Common myeloid progenitor, CD34-positive (primary cell): ENCODE measurements at regions not wholly inside any gene's neighbourhood (a gene's known extent, or its start where the extent isn't known, plus 50 kb on each side); places are given as distances from the start of the nearest gene placed in this dataset.

ENCODE experiments used
- CTCF ChIA-PET: fragments of 350-600 bp; sonication (Branson Sonifier 250); formaldehyde crosslinking; loops from one replicate; lab custom pipeline; 2021; ENCODE audit warnings: antibody characterized with exemption; lab: Charles Lee
- POLR2A ChIA-PET: fragments of 350-600 bp; sonication (Branson Sonifier 250); formaldehyde crosslinking; loops from one replicate; lab custom pipeline; 2021; ENCODE audit warnings: antibody characterized with exemption; lab: Charles Lee
- DNase-seq, 3 donors: peaks; one replicate each; pipeline versions ENCODE4 v3.0.0 to v3.0.0-alpha.2; 2013
- H3K27ac ChIP-seq, 2 experiments: 1 replicate in 1 of 2; 2 replicates in 1 of 2; pipeline ENCODE4 v1.7.0; 2013; ENCODE audit warnings: inconsistent platforms in 2 of 2, low read length in 2 of 2, mild to moderate bottlenecking in 2 of 2, low read depth in 1 of 2, moderate library complexity in 1 of 2; ENCODE audit not compliant: severe bottlenecking in 2 of 2, insufficient read depth in 1 of 2, poor library complexity in 1 of 2
- H3K27me3 ChIP-seq, 5 experiments: replicated peaks in 2 of 5; 1 replicate in 3 of 5; 2 replicates in 2 of 5; pipeline versions ENCODE4 v1.6.1 to v1.7.0; 2013; ENCODE audit warnings: low read length in 4 of 5, mild to moderate bottlenecking in 2 of 5, moderate library complexity in 2 of 5, inconsistent platforms in 1 of 5; ENCODE audit not compliant: insufficient read depth in 5 of 5, control insufficient read depth in 4 of 5
- H3K36me3 ChIP-seq, 4 experiments: 1 replicate in 2 of 4; 2 replicates in 2 of 4; pipeline versions ENCODE4 v1.6.1 to v1.7.0; 2013; ENCODE audit warnings: low read length in 3 of 4, control low read depth in 1 of 4, mild to moderate bottlenecking in 1 of 4; ENCODE audit not compliant: control insufficient read depth in 4 of 4, insufficient read depth in 4 of 4
- H3K4me1 ChIP-seq, 4 experiments: 1 replicate in 3 of 4; 2 replicates in 1 of 4; pipeline versions ENCODE4 v1.6.1 to v1.7.1; 2013; ENCODE audit warnings: low read length in 3 of 4, mild to moderate bottlenecking in 3 of 4, control low read depth in 1 of 4, inconsistent platforms in 1 of 4, moderate library complexity in 1 of 4; ENCODE audit not compliant: control insufficient read depth in 4 of 4, insufficient read depth in 4 of 4; ENCODE audit errors: control extremely low read depth in 1 of 4
- H3K4me3 ChIP-seq, 7 experiments: 1 replicate in 4 of 7; 2 replicates in 3 of 7; pipeline versions ENCODE4 v1.5.1 to v1.7.0; 2013; ENCODE audit warnings: mild to moderate bottlenecking in 7 of 7, low read length in 6 of 7, moderate library complexity in 6 of 7, inconsistent platforms in 2 of 7, low read depth in 2 of 7, control low read depth in 1 of 7; ENCODE audit not compliant: insufficient read depth in 4 of 7, control insufficient read depth in 1 of 7; ENCODE audit errors: extremely low read depth in 1 of 7
- H3K9me3 ChIP-seq, 5 experiments: 1 replicate in 4 of 5; 2 replicates in 1 of 5; pipeline versions ENCODE4 v1.6.1 to v1.7.1; 2013; ENCODE audit warnings: low read length in 4 of 5, mild to moderate bottlenecking in 2 of 5, inconsistent platforms in 1 of 5, low read depth in 1 of 5, moderate library complexity in 1 of 5; ENCODE audit not compliant: control insufficient read depth in 4 of 5, insufficient read depth in 2 of 5; ENCODE audit errors: control extremely low read depth in 1 of 5
- WGBS: methylation state at CpG from one replicate; pipeline ENCODE4 v1.1.5; 2013; ENCODE audit not compliant: insufficient coverage; 5-methylcytosine and 5-hydroxymethylcytosine counted together

GRCh38 chr13:73251626-73252265, 192.9 kb downstream of the KLF5 start:
- CTCF ChIA-PET = no interaction called here

GRCh38 chr13:73250061-73250460, 191.3 kb downstream of the KLF5 start:
- no peak overlapping the region for H3K27ac ChIP-seq
- H3K9me3 ChIP-seq = peaks cover 0 to 2% (median 0%) of the 10 kb centered on the region in 5 experiments
- no peaks in the 10 kb centered on the region for H3K27me3 ChIP-seq
- 98% methylated on average over 7 of the region's 7 CpGs for WGBS
- no peaks in the 10 kb centered on the region for H3K4me1 ChIP-seq
- ChIA-PET CTCF (no interaction called here), POLR2A (no interaction called here)
- DNase-seq = no peak
- H3K36me3 ChIP-seq = no peaks in the 10 kb centered on the region
- H3K4me3 ChIP-seq = no peak overlapping the region

More at GRCh38 chr13:73251626-73252265, 192.9 kb downstream of the KLF5 start:
- POLR2A ChIA-PET = no interaction called here
- DNase-seq = no peak
- Histone ChIP-seq H3K9me3 (peaks cover 0 to 2% (median 0%) of the 10 kb centered on the region in 5 experiments), H3K4me3 (no peak overlapping the region), H3K4me1 (no peaks in the 10 kb centered on the region), H3K27me3 (no peaks in the 10 kb centered on the region), H3K36me3 (no peaks in the 10 kb centered on the region), H3K27ac (no peak overlapping the region)
- WGBS = no CpG with 5 or more reads among the region's 1 CpG

- Histone ChIP-seq H3K4me1 (no peaks in the 10 kb centered on the region), H3K9me3 (peaks cover 0 to 2% (median 0%) of the 10 kb centered on the region in 5 experiments), H3K27me3 (no peaks in the 10 kb centered on the region), H3K4me3 (no peak overlapping the region), H3K36me3 (no peaks in the 10 kb centered on the region), H3K27ac (no peak overlapping the region)
- no peak for DNase-seq
- CTCF ChIA-PET = interaction anchor here (1.2 kb wide), 1 partner anchor 16 kb away, joined by 3 read pairs; no protein-coding TSS in a partner anchor
- 92% methylated on average over 4 of the region's 7 CpGs for WGBS
- POLR2A ChIA-PET = no interaction called here
Measured at GRCh38 chr13:73248711-73249580, 190.1 kb downstream of the KLF5 start.

- Histone ChIP-seq H3K4me1 (no peaks in the 10 kb centered on the region), H3K4me3 (no peak overlapping the region), H3K9me3 (peaks cover 0 to 2% (median 0%) of the 10 kb centered on the region in 5 experiments), H3K36me3 (no peaks in the 10 kb centered on the region), H3K27me3 (no peaks in the 10 kb centered on the region), H3K27ac (no peak overlapping the region)
- no peak for DNase-seq
- 100% methylated on average over 1 of the region's 3 CpGs for WGBS
- POLR2A ChIA-PET = no interaction called here
- CTCF ChIA-PET = interaction anchor here (1.2 kb wide), 1 partner anchor 16 kb away, joined by 3 read pairs; no protein-coding TSS in a partner anchor
Measured at GRCh38 chr13:73248154-73248553, 189.3 kb downstream of the KLF5 start.

GRCh38 chr13:73245246-73245645, 186.4 kb downstream of the KLF5 start:
- ChIA-PET POLR2A (no interaction called here), CTCF (no interaction called here)
- Histone ChIP-seq H3K9me3 (peaks cover 0 to 2% (median 0%) of the 10 kb centered on the region in 5 experiments), H3K27me3 (no peaks in the 10 kb centered on the region), H3K4me3 (no peak overlapping the region), H3K4me1 (no peaks in the 10 kb centered on the region), H3K36me3 (no peaks in the 10 kb centered on the region), H3K27ac (no peak overlapping the region)
- DNase-seq = no peak
- 97% methylated on average over 5 of the region's 6 CpGs for WGBS

GRCh38 chr13:73244467-73244866, 185.7 kb downstream of the KLF5 start:
- Histone ChIP-seq H3K36me3 (no peaks in the 10 kb centered on the region), H3K4me1 (no peaks in the 10 kb centered on the region), H3K27ac (no peak overlapping the region), H3K27me3 (no peaks in the 10 kb centered on the region), H3K4me3 (no peak overlapping the region), H3K9me3 (no peaks in the 10 kb centered on the region)
- ChIA-PET CTCF (no interaction called here), POLR2A (no interaction called here)
- no peak for DNase-seq
- WGBS = 98% methylated on average over 2 of the region's 4 CpGs

GRCh38 chr13:73242515-73243015, 183.8 kb downstream of the KLF5 start:
- ChIA-PET CTCF (no interaction called here), POLR2A (no interaction called here)
- H3K9me3 ChIP-seq = no peaks in the 10 kb centered on the region

More at GRCh38 chr13:73242515-73243015, 183.8 kb downstream of the KLF5 start:
- no CpG with 5 or more reads among the region's 2 CpGs for WGBS
- Histone ChIP-seq H3K27me3 (no peaks in the 10 kb centered on the region), H3K4me3 (no peak overlapping the region), H3K4me1 (no peaks in the 10 kb centered on the region), H3K36me3 (no peaks in the 10 kb centered on the region), H3K27ac (no peak overlapping the region)
- DNase-seq = no peak
